B cell (primary cell): ENCODE measurements at regions not wholly inside any gene's neighbourhood (a gene's known extent, or its start where the extent isn't known, plus 50 kb on each side); places are given as distances from the start of the nearest gene placed in this dataset.

ENCODE experiments used
- ATAC-seq: fragments of 200-7000 bp; cut with Tn5 transposase; one replicate; pipeline ENCODE4 v1.10.0; 2021; ENCODE audit warnings: low read depth, mild to moderate bottlenecking, moderate number of reproducible peaks, moderate library complexity
- CTCF ChIA-PET: fragments of 350-600 bp; sonication (Branson Sonifier 250); formaldehyde crosslinking; loops from one replicate; lab custom pipeline; 2021; ENCODE audit warnings: antibody characterized with exemption, inconsistent platforms; lab: Charles Lee
- POLR2A ChIA-PET: fragments of 350-600 bp; sonication (Branson Sonifier 250); formaldehyde crosslinking; loops from one replicate; lab custom pipeline; 2021; ENCODE audit warnings: antibody characterized with exemption; lab: Charles Lee
- DNase-seq: peaks from one replicate; pipeline ENCODE4 v3.0.0; 2013
- H2AFZ ChIP-seq: 2 replicates; pipeline ENCODE4 v1.6.1; 2012; ENCODE audit warnings: mild to moderate bottlenecking, low read depth, low read length; ENCODE audit not compliant: insufficient read depth, poor library complexity, severe bottlenecking
- H3K27ac ChIP-seq, 2 donors: 1 replicate in 1 of 2; 2 replicates in 1 of 2; pipeline ENCODE4 v1.5.1; 2012 to 2013; ENCODE audit warnings: low read length in 2 of 2, mild to moderate bottlenecking in 2 of 2, moderate library complexity in 1 of 2
- H3K27me3 ChIP-seq, 4 experiments: fragments of 200-600 bp in 1 of 4; sonication (generic) in 1 of 4; replicated peaks in 1 of 4; 1 replicate in 2 of 4; 2 replicates in 2 of 4; pipeline versions ENCODE4 v1.6.1 to v1.7.0; 2013 to 2016; ENCODE audit warnings: low read length in 3 of 4, mild to moderate bottlenecking in 2 of 4, mixed read lengths in 1 of 4, moderate library complexity in 1 of 4; ENCODE audit not compliant: insufficient read depth in 4 of 4, control insufficient read depth in 3 of 4; ENCODE audit errors: control extremely low read depth in 1 of 4
- H3K36me3 ChIP-seq, 2 experiments: replicated peaks in 1 of 2; 1 replicate in 1 of 2; 2 replicates in 1 of 2; pipeline versions ENCODE4 v1.6.1 to v1.7.1; 2013; ENCODE audit warnings: low read length in 1 of 2; ENCODE audit not compliant: insufficient read depth in 2 of 2, control insufficient read depth in 1 of 2; ENCODE audit errors: control extremely low read depth in 1 of 2, extremely low read depth in 1 of 2
- H3K4me1 ChIP-seq, 2 donors: fragments of 200-600 bp in 1 of 2; sonication (generic) in 1 of 2; 1 replicate in 1 of 2; 2 replicates in 1 of 2; pipeline versions ENCODE4 v1.5.1 to v1.6.1; 2013 to 2017; ENCODE audit warnings: low read length in 2 of 2; ENCODE audit not compliant: control insufficient read depth in 2 of 2, insufficient read depth in 2 of 2
- H3K4me2 ChIP-seq: replicated peaks from 2 replicates; pipeline ENCODE3; 2012; ENCODE audit warnings: mild to moderate bottlenecking, low read depth, low read length; ENCODE audit not compliant: poor library complexity, severe bottlenecking
- H3K4me3 ChIP-seq, 5 experiments: fragments of 200-600 bp in 1 of 5; sonication (generic) in 1 of 5; 1 replicate in 3 of 5; 2 replicates in 2 of 5; pipeline versions ENCODE4 v1.5.1 to v1.7.0; 2011 to 2016; ENCODE audit warnings: low read length in 4 of 5, mild to moderate bottlenecking in 4 of 5, low read depth in 2 of 5, control low read depth in 1 of 5, moderate library complexity in 1 of 5; ENCODE audit not compliant: insufficient read depth in 1 of 5; ENCODE audit errors: control extremely low read depth in 1 of 5, extremely low read depth in 1 of 5
- H3K79me2 ChIP-seq: fragments of 200-600 bp; sonication (generic); one replicate; pipeline ENCODE4 v1.6.0; 2016; ENCODE audit warnings: low read length; ENCODE audit not compliant: control insufficient read depth, insufficient read depth
- H3K9ac ChIP-seq: fragments of 200-600 bp; sonication (generic); 2 replicates; pipeline ENCODE4 v1.6.1; 2017; ENCODE audit warnings: mild to moderate bottlenecking, low read length, moderate library complexity
- H3K9me3 ChIP-seq, 3 donors: one replicate each; pipeline versions ENCODE4 v1.6.1 to v1.7.1; 2013; ENCODE audit warnings: low read length in 2 of 3; ENCODE audit not compliant: control insufficient read depth in 2 of 3, insufficient read depth in 1 of 3; ENCODE audit errors: control extremely low read depth in 1 of 3
- H4K20me1 ChIP-seq: 2 replicates; pipeline ENCODE4 v1.6.0; 2012; ENCODE audit warnings: mild to moderate bottlenecking, low read length; ENCODE audit not compliant: insufficient read depth, control insufficient read depth, poor library complexity, severe bottlenecking
- H3K27ac Mint-ChIP-seq: one replicate; pipeline ENCODE4 v1.8.0; 2021; ENCODE audit warnings: mixed read lengths
- H3K27me3 Mint-ChIP-seq: one replicate; pipeline ENCODE4 v1.8.0; 2021; ENCODE audit warnings: mixed read lengths
- H3K4me1 Mint-ChIP-seq: one replicate; pipeline ENCODE4 v1.8.0; 2021; ENCODE audit warnings: mixed read lengths
- H3K4me3 Mint-ChIP-seq: one replicate; pipeline ENCODE4 v1.8.0; 2021; ENCODE audit warnings: mixed read lengths
- H3K9me3 Mint-ChIP-seq: one replicate; pipeline ENCODE4 v1.8.0; 2022; ENCODE audit warnings: mixed read lengths; ENCODE audit not compliant: insufficient read depth
- CTCF ChIP-seq: fragments of 200-600 bp; IDR thresholded peaks from one replicate; pipeline ENCODE4 v1.8.0; 2022; ENCODE audit warnings: antibody characterized with exemption, mild to moderate bottlenecking
- EZH2 ChIP-seq: IDR thresholded peaks from 2 replicates; pipeline ENCODE4 v1.6.1; 2012; ENCODE audit warnings: borderline replicate concordance, low read depth, mild to moderate bottlenecking, moderate library complexity, low read length; ENCODE audit not compliant: insufficient read depth, poor library complexity, severe bottlenecking
- WGBS: methylation state at CpG from one replicate; pipeline ENCODE4 v1.1.5; 2013; ENCODE audit warnings: missing lambda C conversion rate; ENCODE audit not compliant: insufficient coverage; 5-methylcytosine and 5-hydroxymethylcytosine counted together
- intact Hi-C: fragments of 100-400 bp; cut with micrococcal nuclease; formaldehyde crosslinking; loops from one replicate; pipeline ENCODE4 v1.10.0; 2022

GRCh38 chr2:117661619-117662018 is 152.9 kb upstream of the DDX18 start:
- ATAC-seq (no peak), DNase-seq (no peak)
- Histone ChIP-seq H2AFZ (no peak overlapping the region), H3K4me2 (no peak overlapping the region), H3K4me1 (no peaks in the 10 kb centered on the region), H3K27ac (no peak overlapping the region), H3K36me3 (no peaks in the 10 kb centered on the region), H3K27me3 (no peaks in the 10 kb centered on the region), H3K9ac (no peak overlapping the region), H3K79me2 (no peaks in the 10 kb centered on the region), H3K4me3 (no peak overlapping the region), H4K20me1 (no peaks in the 10 kb centered on the region), H3K9me3 (no peaks in the 10 kb centered on the region)
- H3K4me1 Mint-ChIP-seq, result no peaks in the 10 kb centered on the region
- no peak overlapping the region for H3K27ac Mint-ChIP-seq
- POLR2A ChIA-PET, result no interaction called here
- no peaks in the 10 kb centered on the region for H3K9me3 Mint-ChIP-seq
- intact Hi-C loops, result no loop called here
- CTCF ChIA-PET, result no interaction called here
- H3K27me3 Mint-ChIP-seq, result no peaks in the 10 kb centered on the region
- 100% methylated on average over 2 of the region's 5 CpGs for WGBS
- no peak overlapping the region for H3K4me3 Mint-ChIP-seq
- TF ChIP-seq CTCF (no peak), EZH2 (no peak)

GRCh38 chr2:117674172-117674571 is 140.3 kb upstream of the DDX18 start:
- no peaks in the 10 kb centered on the region for H3K36me3 ChIP-seq
- 80% methylated on average over 1 of the region's 4 CpGs for WGBS
- H3K27me3 ChIP-seq, result no peaks in the 10 kb centered on the region
- Mint-ChIP-seq H3K9me3 (no peaks in the 10 kb centered on the region), H3K27me3 (no peaks in the 10 kb centered on the region), H3K27ac (no peak overlapping the region), H3K4me3 (no peak overlapping the region), H3K4me1 (no peaks in the 10 kb centered on the region)
- POLR2A ChIA-PET, result no interaction called here
- H3K9ac ChIP-seq, result no peak overlapping the region
- H3K4me1 ChIP-seq, result no peaks in the 10 kb centered on the region
- H3K4me2 ChIP-seq, result no peak overlapping the region
- DNase-seq, result no peak
- H3K27ac ChIP-seq, result no peak overlapping the region
- H2AFZ ChIP-seq, result no peak overlapping the region
- ATAC-seq, result no peak
- no peaks in the 10 kb centered on the region for H4K20me1 ChIP-seq
- CTCF ChIA-PET, result no interaction called here
- H3K79me2 ChIP-seq, result no peaks in the 10 kb centered on the region
- H3K4me3 ChIP-seq, result no peak overlapping the region
- TF ChIP-seq CTCF, result no peak
- TF ChIP-seq EZH2, result no peak
- peaks cover 0 to 12% (median 9%) of the 10 kb centered on the region in 3 donors for H3K9me3 ChIP-seq
- intact Hi-C loops, result no loop called here
